Common myeloid progenitor, CD34-positive (primary cell): ENCODE measurements at regions not wholly inside any gene's neighbourhood (a gene's known extent, or its start where the extent isn't known, plus 50 kb on each side); places are given as distances from the start of the nearest gene placed in this dataset.
A peak's percentile ranks its signal among the peaks of the same experiment; 100 is the strongest.

Experiments used
- CTCF ChIA-PET: fragments of 350-600 bp; sonication (Branson Sonifier 250); formaldehyde crosslinking; loops from one replicate; lab custom pipeline; 2021; ENCODE audit warnings: antibody characterized with exemption; lab: Charles Lee
- POLR2A ChIA-PET: fragments of 350-600 bp; sonication (Branson Sonifier 250); formaldehyde crosslinking; loops from one replicate; lab custom pipeline; 2021; ENCODE audit warnings: antibody characterized with exemption; lab: Charles Lee
- DNase-seq, 3 donors: peaks; one replicate each; pipeline versions ENCODE4 v3.0.0 to v3.0.0-alpha.2; 2013
- H3K27ac ChIP-seq, 2 experiments: 1 replicate in 1 of 2; 2 replicates in 1 of 2; pipeline ENCODE4 v1.7.0; 2013; ENCODE audit warnings: inconsistent platforms in 2 of 2, low read length in 2 of 2, mild to moderate bottlenecking in 2 of 2, low read depth in 1 of 2, moderate library complexity in 1 of 2; ENCODE audit not compliant: severe bottlenecking in 2 of 2, insufficient read depth in 1 of 2, poor library complexity in 1 of 2
- H3K27me3 ChIP-seq, 5 experiments: replicated peaks in 2 of 5; 1 replicate in 3 of 5; 2 replicates in 2 of 5; pipeline versions ENCODE4 v1.6.1 to v1.7.0; 2013; ENCODE audit warnings: low read length in 4 of 5, mild to moderate bottlenecking in 2 of 5, moderate library complexity in 2 of 5, inconsistent platforms in 1 of 5; ENCODE audit not compliant: insufficient read depth in 5 of 5, control insufficient read depth in 4 of 5
- H3K36me3 ChIP-seq, 4 experiments: 1 replicate in 2 of 4; 2 replicates in 2 of 4; pipeline versions ENCODE4 v1.6.1 to v1.7.0; 2013; ENCODE audit warnings: low read length in 3 of 4, control low read depth in 1 of 4, mild to moderate bottlenecking in 1 of 4; ENCODE audit not compliant: control insufficient read depth in 4 of 4, insufficient read depth in 4 of 4
- H3K4me1 ChIP-seq, 4 experiments: 1 replicate in 3 of 4; 2 replicates in 1 of 4; pipeline versions ENCODE4 v1.6.1 to v1.7.1; 2013; ENCODE audit warnings: low read length in 3 of 4, mild to moderate bottlenecking in 3 of 4, control low read depth in 1 of 4, inconsistent platforms in 1 of 4, moderate library complexity in 1 of 4; ENCODE audit not compliant: control insufficient read depth in 4 of 4, insufficient read depth in 4 of 4; ENCODE audit errors: control extremely low read depth in 1 of 4
- H3K4me3 ChIP-seq, 7 experiments: 1 replicate in 4 of 7; 2 replicates in 3 of 7; pipeline versions ENCODE4 v1.5.1 to v1.7.0; 2013; ENCODE audit warnings: mild to moderate bottlenecking in 7 of 7, low read length in 6 of 7, moderate library complexity in 6 of 7, inconsistent platforms in 2 of 7, low read depth in 2 of 7, control low read depth in 1 of 7; ENCODE audit not compliant: insufficient read depth in 4 of 7, control insufficient read depth in 1 of 7; ENCODE audit errors: extremely low read depth in 1 of 7
- H3K9me3 ChIP-seq, 5 experiments: 1 replicate in 4 of 5; 2 replicates in 1 of 5; pipeline versions ENCODE4 v1.6.1 to v1.7.1; 2013; ENCODE audit warnings: low read length in 4 of 5, mild to moderate bottlenecking in 2 of 5, inconsistent platforms in 1 of 5, low read depth in 1 of 5, moderate library complexity in 1 of 5; ENCODE audit not compliant: control insufficient read depth in 4 of 5, insufficient read depth in 2 of 5; ENCODE audit errors: control extremely low read depth in 1 of 5
- WGBS: methylation state at CpG from one replicate; pipeline ENCODE4 v1.1.5; 2013; ENCODE audit not compliant: insufficient coverage; 5-methylcytosine and 5-hydroxymethylcytosine counted together

DNA sequence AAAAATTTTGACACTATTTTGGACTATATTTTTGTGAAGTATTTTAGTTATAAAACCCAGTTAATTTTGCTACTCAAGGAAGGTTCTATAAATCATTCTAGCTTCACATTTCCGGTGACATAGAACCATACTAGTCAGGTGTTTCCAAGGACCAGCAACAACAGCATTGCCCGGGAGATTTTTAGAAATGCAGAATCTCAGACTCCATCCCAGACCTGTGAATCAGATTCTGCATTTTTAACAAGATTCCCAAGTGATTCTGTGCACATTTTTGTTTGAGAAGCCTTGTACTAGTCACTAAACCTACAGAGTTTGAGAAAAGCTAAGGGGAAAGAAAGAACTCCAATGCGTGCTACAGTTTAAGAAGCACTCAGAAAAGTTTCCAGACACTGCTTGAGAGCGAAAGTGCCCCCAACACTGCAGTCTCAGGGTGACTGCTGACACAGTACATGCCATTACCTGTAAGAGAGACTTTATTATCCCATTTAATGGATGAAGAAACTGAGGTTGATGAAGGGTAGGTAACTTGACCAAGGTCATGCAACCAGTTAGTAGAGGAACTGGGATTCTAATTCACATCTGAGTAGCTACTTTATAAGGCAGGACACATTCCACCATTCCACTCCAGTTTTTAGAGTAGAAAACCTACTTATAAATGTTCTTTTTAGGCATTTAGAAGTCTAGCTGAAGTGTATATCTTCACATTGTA lies 49.7 kb upstream of the USP3 start:
- 38% methylated on average over 4 of the region's 4 CpGs for WGBS
- CTCF ChIA-PET: interaction anchor here (1.0 to 1.5 kb wide), 4 partner anchors 9 to 17 kb away, joined by 3 to 6 read pairs (median 4); no protein-coding TSS in a partner anchor

More for the DNA sequence above, 49.7 kb upstream of the USP3 start:
- no peak overlapping the region for H3K4me3 ChIP-seq
- no peak overlapping the region for H3K27ac ChIP-seq
- POLR2A ChIA-PET: no interaction called here
- no peaks in the 10 kb centered on the region for H3K9me3 ChIP-seq
- peak in 2 of 3 donors; percentile 44 to 46 for DNase-seq
- H3K27me3 ChIP-seq: no peaks in the 10 kb centered on the region
- no peaks in the 10 kb centered on the region for H3K36me3 ChIP-seq
- H3K4me1 ChIP-seq: peaks cover 0 to 38% (median 22%) of the 10 kb centered on the region in 4 experiments
